Central memory CD4-positive, alpha-beta T cell (primary cell): ENCODE measurements at regions not wholly inside any gene's neighbourhood (a gene's known extent, or its start where the extent isn't known, plus 50 kb on each side); places are given as distances from the start of the nearest gene placed in this dataset.
"Not testable (repeated sequence)": the region's sequence is repeated elsewhere in the genome, so short reads cannot be mapped to it uniquely, and the experiment has no call there.

Source experiments
- DNase-seq: peaks from one replicate; pipeline ENCODE4 v3.0.0; 2022

- peak; percentile 1 for DNase-seq
Observed at GRCh38 chr13:88622362-88622973, 951.3 kb downstream of the SLITRK5 start.

- DNase-seq: no peak
Observed at GRCh38 chr13:88623150-88623549, 952.0 kb downstream of the SLITRK5 start.

- no peak for DNase-seq
Observed at GRCh38 chr13:88627071-88627470, 955.9 kb downstream of the SLITRK5 start.

GRCh38 chr13:88628882-88629281 is 957.7 kb downstream of the SLITRK5 start:
- DNase-seq: no peak

- DNase-seq: no peak
Observed at GRCh38 chr13:88637935-88638334, 966.8 kb downstream of the SLITRK5 start.

- no peak for DNase-seq
Observed at GRCh38 chr13:88643233-88643632, 972.1 kb downstream of the SLITRK5 start.

GRCh38 chr13:88648598-88649373 is 977.6 kb downstream of the SLITRK5 start:
- no peak for DNase-seq

GRCh38 chr13:88649855-88650254 is 978.7 kb downstream of the SLITRK5 start:
- no peak for DNase-seq

GRCh38 chr13:88651531-88651930 is 980.4 kb downstream of the SLITRK5 start:
- no peak for DNase-seq

GRCh38 chr13:88656751-88657150 is 985.6 kb downstream of the SLITRK5 start:
- DNase-seq: no peak

- no peak for DNase-seq
Observed at GRCh38 chr13:88670509-88670908, 999.3 kb downstream of the SLITRK5 start.

- no peak for DNase-seq
Observed at GRCh38 chr13:88674841-88675240, 1003.7 kb downstream of the SLITRK5 start.

GRCh38 chr13:88675347-88675996 is 1004.3 kb downstream of the SLITRK5 start:
- DNase-seq: no peak

- DNase-seq: no peak
Observed at GRCh38 chr13:88676016-88676415, 1004.8 kb downstream of the SLITRK5 start.

GRCh38 chr13:88685459-88685858 is 1014.3 kb downstream of the SLITRK5 start:
- no peak for DNase-seq

GRCh38 chr13:88701551-88701950 is 1030.4 kb downstream of the SLITRK5 start:
- DNase-seq: no peak

GRCh38 chr13:88704600-88705275 is 1033.6 kb downstream of the SLITRK5 start:
- DNase-seq: no peak

- DNase-seq: no peak
Observed at GRCh38 chr13:88707646-88708045, 1036.5 kb downstream of the SLITRK5 start.

- no peak for DNase-seq
Observed at GRCh38 chr13:88717946-88718345, 1046.8 kb downstream of the SLITRK5 start.

GRCh38 chr13:88718781-88719180 is 1047.6 kb downstream of the SLITRK5 start:
- DNase-seq: no peak

GRCh38 chr13:88726075-88726474 is 1054.9 kb downstream of the SLITRK5 start:
- no peak for DNase-seq

- not testable (repeated sequence) for DNase-seq
Observed at GRCh38 chr13:88727236-88727635, 1056.1 kb downstream of the SLITRK5 start.

- DNase-seq: no peak
Observed at GRCh38 chr13:88729605-88730004, 1058.4 kb downstream of the SLITRK5 start.
